RWPE2 (cell line): ENCODE measurements at regions not wholly inside any gene's neighbourhood (a gene's known extent, or its start where the extent isn't known, plus 50 kb on each side); places are given as distances from the start of the nearest gene placed in this dataset.

Source experiments
- ATAC-seq: fragments of 200-7000 bp; cut with Tn5 transposase; 3 replicates; pipeline ENCODE4 v1.9.1; 2021; ENCODE audit warnings: low read depth
- DNase-seq: peaks from one replicate; pipeline ENCODE4 v3.0.0-alpha.2; 2020; ENCODE audit warnings: low spot score
- H3K27ac ChIP-seq: fragments of 450-650 bp; 2 replicates; pipeline ENCODE4 v1.5.1; 2017; ENCODE audit warnings: mild to moderate bottlenecking; ENCODE audit not compliant: poor library complexity, severe bottlenecking
- H3K27me3 ChIP-seq: fragments of 250-450 bp; sonication (Bioruptor Pico); 2 replicates; pipeline ENCODE4 v1.5.1; 2021; ENCODE audit warnings: mild to moderate bottlenecking, moderate library complexity; ENCODE audit not compliant: insufficient read depth, poor library complexity, severe bottlenecking
- H3K36me3 ChIP-seq: fragments of 250-450 bp; sonication (Bioruptor Pico); 2 replicates; pipeline ENCODE4 v1.5.1; 2020; ENCODE audit warnings: low read depth, mild to moderate bottlenecking, moderate library complexity
- H3K4me1 ChIP-seq: fragments of 250-450 bp; sonication (Bioruptor Pico); 2 replicates; pipeline ENCODE4 v1.5.1; 2021; ENCODE audit warnings: mild to moderate bottlenecking, moderate library complexity; ENCODE audit not compliant: insufficient read depth, poor library complexity, severe bottlenecking
- H3K4me3 ChIP-seq: fragments of 250-450 bp; sonication (Bioruptor Pico); 2 replicates; pipeline ENCODE4 v1.5.1; 2021; ENCODE audit warnings: mild to moderate bottlenecking, moderate library complexity; ENCODE audit not compliant: severe bottlenecking
- H3K9me3 ChIP-seq: fragments of 250-450 bp; sonication (Bioruptor Pico); 2 replicates; pipeline ENCODE4 v1.5.1; 2021; ENCODE audit warnings: mild to moderate bottlenecking, moderate library complexity; ENCODE audit not compliant: severe bottlenecking
- TF ChIP-seq, protein P1 (sequence below): fragments of 450-650 bp; IDR thresholded peaks from one replicate; pipeline ENCODE4 v1.5.1; 2017; ENCODE audit warnings: mild to moderate bottlenecking, moderate library complexity; ENCODE audit not compliant: poor library complexity, severe bottlenecking

DNA sequence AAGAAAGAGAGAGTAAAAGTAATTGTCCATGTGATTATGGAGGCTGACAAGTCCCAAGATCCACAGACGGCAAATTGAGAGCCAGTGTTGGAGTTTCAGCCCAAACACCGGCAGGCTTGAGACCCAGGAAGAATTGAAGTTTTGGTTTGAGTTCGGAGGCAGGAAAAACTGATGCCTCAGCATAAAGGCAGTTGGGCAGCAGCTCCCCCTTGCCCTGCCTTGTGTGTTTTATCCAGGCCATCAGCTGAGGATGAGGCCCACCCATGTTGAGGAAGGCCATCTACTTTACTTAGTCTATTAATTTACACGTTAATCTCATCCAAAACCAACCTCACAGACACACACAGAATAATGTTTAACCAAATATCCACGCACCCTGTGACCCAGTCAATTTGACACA is 64.6 kb upstream of the SERPINE2 start:
- no peaks in the 10 kb centered on the region for H3K36me3 ChIP-seq
- peaks cover 20% of the 10 kb centered on the region for H3K4me1 ChIP-seq
- ATAC-seq, result no peak
- TF ChIP-seq, protein P1, sequence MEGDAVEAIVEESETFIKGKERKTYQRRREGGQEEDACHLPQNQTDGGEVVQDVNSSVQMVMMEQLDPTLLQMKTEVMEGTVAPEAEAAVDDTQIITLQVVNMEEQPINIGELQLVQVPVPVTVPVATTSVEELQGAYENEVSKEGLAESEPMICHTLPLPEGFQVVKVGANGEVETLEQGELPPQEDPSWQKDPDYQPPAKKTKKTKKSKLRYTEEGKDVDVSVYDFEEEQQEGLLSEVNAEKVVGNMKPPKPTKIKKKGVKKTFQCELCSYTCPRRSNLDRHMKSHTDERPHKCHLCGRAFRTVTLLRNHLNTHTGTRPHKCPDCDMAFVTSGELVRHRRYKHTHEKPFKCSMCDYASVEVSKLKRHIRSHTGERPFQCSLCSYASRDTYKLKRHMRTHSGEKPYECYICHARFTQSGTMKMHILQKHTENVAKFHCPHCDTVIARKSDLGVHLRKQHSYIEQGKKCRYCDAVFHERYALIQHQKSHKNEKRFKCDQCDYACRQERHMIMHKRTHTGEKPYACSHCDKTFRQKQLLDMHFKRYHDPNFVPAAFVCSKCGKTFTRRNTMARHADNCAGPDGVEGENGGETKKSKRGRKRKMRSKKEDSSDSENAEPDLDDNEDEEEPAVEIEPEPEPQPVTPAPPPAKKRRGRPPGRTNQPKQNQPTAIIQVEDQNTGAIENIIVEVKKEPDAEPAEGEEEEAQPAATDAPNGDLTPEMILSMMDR, result no peak
- H3K27me3 ChIP-seq, result no peaks in the 10 kb centered on the region
- no peak for DNase-seq
- no peak overlapping the region for H3K4me3 ChIP-seq
- peak overlapping the region; percentile 98 for H3K27ac ChIP-seq
- H3K9me3 ChIP-seq, result no peaks in the 10 kb centered on the region

DNA sequence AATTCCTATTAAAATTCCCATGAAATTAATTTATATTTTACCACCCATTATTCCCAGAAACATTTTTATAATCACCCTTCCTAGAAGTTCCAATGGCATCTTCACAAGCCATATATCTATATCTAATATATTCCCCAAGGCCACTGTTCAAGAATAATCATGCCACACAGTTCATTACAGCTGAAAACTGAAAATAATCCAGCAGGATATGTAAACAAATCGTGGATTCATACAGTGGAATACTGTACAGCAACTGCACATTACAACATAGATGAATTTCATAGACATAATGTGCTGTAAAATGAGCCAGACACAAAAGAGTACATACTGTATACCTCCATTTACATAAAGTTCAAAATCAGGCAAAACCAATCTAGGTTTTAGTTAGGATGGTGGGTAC is 63.9 kb upstream of the SERPINE2 start:
- H3K27ac ChIP-seq, result peak overlapping the region; percentile 98

DNA sequence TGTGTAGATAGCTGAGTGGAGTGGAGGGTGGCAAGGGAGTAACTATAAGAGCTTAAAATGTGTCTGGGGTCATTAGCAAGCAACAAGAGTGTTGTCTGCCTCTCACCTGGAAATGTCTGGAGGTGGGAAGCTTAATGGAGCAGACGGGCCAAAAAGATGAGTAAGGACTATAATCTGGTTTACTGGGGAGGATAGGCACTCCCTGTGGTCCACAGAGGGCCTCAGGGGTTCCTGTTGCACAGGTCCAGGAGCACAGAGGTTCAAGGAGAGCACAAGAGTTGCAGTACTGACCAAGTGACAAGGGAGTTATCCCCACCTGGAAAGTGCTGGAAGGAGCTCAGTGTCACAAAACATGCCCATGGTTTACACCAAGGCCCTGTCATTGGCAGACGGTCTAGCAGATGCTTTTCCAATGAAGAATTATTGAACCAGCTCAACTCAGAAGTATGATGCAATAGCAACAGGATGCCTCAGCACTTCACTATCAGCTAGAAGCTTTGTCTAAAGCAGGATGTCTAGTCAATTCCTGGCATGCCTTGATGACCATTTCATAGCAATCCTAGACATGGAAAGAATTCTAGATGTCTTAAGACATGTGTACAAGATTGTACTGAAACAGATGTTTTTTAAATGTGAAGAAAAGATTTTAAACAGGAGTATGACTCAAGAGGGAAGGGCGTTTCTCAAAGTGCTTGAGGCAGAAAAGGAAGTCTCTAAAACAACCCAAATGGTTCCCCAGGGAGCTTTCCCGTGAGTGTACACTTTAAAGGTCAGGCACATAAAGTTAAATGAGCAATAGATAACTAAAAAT is 62.9 kb upstream of the SERPINE2 start:
- DNase-seq (no peak), ATAC-seq (peak; percentile 97)
- no peaks in the 10 kb centered on the region for H3K36me3 ChIP-seq
- H3K4me3 ChIP-seq, result no peak overlapping the region
- H3K27me3 ChIP-seq, result no peaks in the 10 kb centered on the region
- H3K27ac ChIP-seq, result peak overlapping the region; percentile 98
- peaks cover 20% of the 10 kb centered on the region for H3K4me1 ChIP-seq
- no peaks in the 10 kb centered on the region for H3K9me3 ChIP-seq
- TF ChIP-seq, protein P1, result no peak

More for the DNA sequence above, 63.9 kb upstream of the SERPINE2 start:
- DNase-seq, result no peak
- TF ChIP-seq, protein P1, result no peak
- Histone ChIP-seq H3K4me3 (no peak overlapping the region), H3K36me3 (no peaks in the 10 kb centered on the region), H3K4me1 (peaks cover 20% of the 10 kb centered on the region), H3K27me3 (no peaks in the 10 kb centered on the region), H3K9me3 (no peaks in the 10 kb centered on the region)
- no peak for ATAC-seq

DNA sequence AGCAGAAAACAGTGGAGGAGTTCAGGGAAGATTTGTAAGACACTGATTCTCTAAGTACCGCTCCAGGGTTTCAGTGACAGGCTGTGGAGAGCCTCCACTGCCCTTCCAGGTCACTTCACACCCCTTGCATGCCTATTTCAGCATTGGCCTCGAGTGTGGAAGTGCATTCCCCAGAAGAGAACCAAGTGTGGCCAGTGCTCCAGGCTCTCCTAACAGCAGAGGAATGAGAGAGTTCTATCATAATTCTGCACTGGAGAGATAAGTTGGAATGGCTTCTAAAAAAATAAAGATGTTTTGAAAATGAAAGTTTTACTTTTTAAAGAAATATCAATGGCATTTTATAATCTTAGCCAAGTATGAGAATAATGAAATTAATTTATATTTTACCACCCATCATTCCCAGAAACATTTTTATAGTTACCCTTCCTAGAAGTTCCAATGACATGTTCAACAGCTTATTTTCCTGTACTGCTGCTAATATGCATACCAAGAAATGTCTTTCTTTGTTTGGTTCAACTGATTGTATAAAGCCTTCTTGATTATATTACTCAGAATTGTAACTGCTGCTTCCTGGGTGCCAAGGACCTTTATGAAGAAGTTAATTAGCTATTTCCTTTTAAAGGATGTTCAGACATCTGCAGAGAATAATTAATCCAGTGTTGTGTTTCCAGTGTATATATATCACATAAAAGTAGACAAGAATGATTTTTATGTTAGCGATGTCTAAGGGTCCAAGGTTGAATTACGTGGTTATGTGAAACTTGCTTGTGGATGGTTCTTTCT is 61.0 kb upstream of the SERPINE2 start:
- ATAC-seq, result no peak
- Histone ChIP-seq H3K4me3 (no peak overlapping the region), H3K9me3 (no peaks in the 10 kb centered on the region), H3K27me3 (no peaks in the 10 kb centered on the region), H3K27ac (peak overlapping the region; percentile 98), H3K4me1 (peaks cover 20% of the 10 kb centered on the region), H3K36me3 (no peaks in the 10 kb centered on the region)
- DNase-seq, result no peak
- TF ChIP-seq, protein P1, result no peak
